Uterus (tissue), 3 donors: ENCODE measurements at regions not wholly inside any gene's neighbourhood (a gene's known extent, or its start where the extent isn't known, plus 50 kb on each side); places are given as distances from the start of the nearest gene placed in this dataset.

Experiments
- DNase-seq, 2 donors: peaks; one replicate each; pipeline ENCODE4 v3.0.0-alpha.2; 2019 to 2020
- H3K27ac ChIP-seq, 2 donors: fragments of 200-600 bp; sonication (generic); 1 replicate in 1 of 2; 2 replicates in 1 of 2; pipeline ENCODE4 v1.5.1; 2016 to 2018
- H3K27me3 ChIP-seq, 2 donors: fragments of 200-600 bp; sonication (generic); one replicate each; pipeline ENCODE4 v1.5.1; 2018 to 2019; ENCODE audit warnings: control low read depth in 1 of 2
- H3K36me3 ChIP-seq, 2 donors: fragments of 200-600 bp; sonication (generic); one replicate each; pipeline ENCODE4 v1.5.1; 2019; ENCODE audit warnings: control low read depth in 1 of 2
- H3K4me1 ChIP-seq, 2 donors: fragments of 200-600 bp; sonication (generic); one replicate each; pipeline ENCODE4 v1.5.1; 2018 to 2019; ENCODE audit warnings: control low read depth in 1 of 2
- H3K4me3 ChIP-seq, 2 donors: fragments of 200-600 bp; sonication (generic); 1 replicate in 1 of 2; 2 replicates in 1 of 2; pipeline ENCODE4 v1.5.1; 2018 to 2019; ENCODE audit warnings: mild to moderate bottlenecking in 1 of 2
- H3K9me3 ChIP-seq, 2 donors: fragments of 200-600 bp; sonication (generic); one replicate each; pipeline ENCODE4 v1.5.1; 2019; ENCODE audit warnings: control low read depth in 1 of 2
- POLR2A ChIP-seq, 2 donors: fragments of 450-650 bp; IDR thresholded peaks; one replicate each; pipeline ENCODE4 v1.6.1; 2016; ENCODE audit warnings: antibody characterized with exemption in 2 of 2, mild to moderate bottlenecking in 1 of 2, moderate library complexity in 1 of 2
- intact Hi-C: fragments of 100-400 bp; cut with DNase I; formaldehyde crosslinking; loops from one replicate; pipeline ENCODE4 v1.15.1; 2023; ENCODE audit warnings: low total_unique reads
- TF ChIP-seq, protein P1 (sequence below), 4 experiments: fragments of 200-600 bp in 2 of 4; fragments of 450-650 bp in 2 of 4; sonication (generic) in 2 of 4; IDR thresholded peaks; one replicate each; pipeline ENCODE4 v1.5.1; 2016 to 2019; ENCODE audit warnings: antibody characterized with exemption in 4 of 4, mild to moderate bottlenecking in 2 of 4, moderate library complexity in 1 of 4
- donor health status: DM: yes; HTN: yes; CAD: no.

DNA sequence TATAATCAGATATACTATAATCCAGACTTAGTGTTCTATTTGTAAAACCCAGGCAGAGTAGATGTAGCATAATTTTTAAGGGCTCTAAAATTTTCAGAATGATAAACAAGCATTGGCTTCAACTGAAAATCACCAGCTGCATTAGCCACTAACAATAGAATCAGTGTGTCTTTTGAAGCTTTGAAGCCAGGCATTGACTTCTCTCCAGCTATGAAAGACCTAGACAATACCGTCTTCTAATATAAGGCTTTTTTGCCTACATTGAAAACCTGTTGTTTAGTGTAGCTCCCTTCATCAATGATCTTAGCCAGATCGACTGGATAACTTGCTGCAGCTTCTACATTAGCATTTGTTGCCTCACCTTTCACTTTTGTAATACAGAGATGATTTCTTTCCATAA lies 1877.3 kb upstream of the ACO1 start:
- H3K4me1 ChIP-seq, result no peaks in the 10 kb centered on the region
- H3K4me3 ChIP-seq, result no peak overlapping the region
- no peaks in the 10 kb centered on the region for H3K27me3 ChIP-seq

DNA sequence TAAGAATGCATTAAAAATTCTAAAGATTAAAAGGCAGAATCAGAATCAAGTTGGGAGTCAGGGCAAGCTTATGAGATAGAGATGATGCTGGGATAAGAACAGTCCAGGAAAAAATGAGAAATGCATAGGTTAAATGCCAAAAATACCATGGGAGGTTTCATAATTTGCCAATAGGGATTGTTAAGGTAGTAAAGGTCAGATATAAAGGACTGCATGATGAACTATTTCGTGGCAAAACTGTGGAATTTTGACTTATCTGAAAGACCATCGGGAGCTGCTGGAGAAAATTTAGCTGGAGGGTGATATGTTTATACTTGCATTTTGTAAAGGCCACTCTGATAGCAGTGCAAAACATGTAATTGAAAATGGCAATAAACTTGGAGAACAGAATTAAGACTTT lies 1872.8 kb upstream of the ACO1 start:
- TF ChIP-seq, protein P1, sequence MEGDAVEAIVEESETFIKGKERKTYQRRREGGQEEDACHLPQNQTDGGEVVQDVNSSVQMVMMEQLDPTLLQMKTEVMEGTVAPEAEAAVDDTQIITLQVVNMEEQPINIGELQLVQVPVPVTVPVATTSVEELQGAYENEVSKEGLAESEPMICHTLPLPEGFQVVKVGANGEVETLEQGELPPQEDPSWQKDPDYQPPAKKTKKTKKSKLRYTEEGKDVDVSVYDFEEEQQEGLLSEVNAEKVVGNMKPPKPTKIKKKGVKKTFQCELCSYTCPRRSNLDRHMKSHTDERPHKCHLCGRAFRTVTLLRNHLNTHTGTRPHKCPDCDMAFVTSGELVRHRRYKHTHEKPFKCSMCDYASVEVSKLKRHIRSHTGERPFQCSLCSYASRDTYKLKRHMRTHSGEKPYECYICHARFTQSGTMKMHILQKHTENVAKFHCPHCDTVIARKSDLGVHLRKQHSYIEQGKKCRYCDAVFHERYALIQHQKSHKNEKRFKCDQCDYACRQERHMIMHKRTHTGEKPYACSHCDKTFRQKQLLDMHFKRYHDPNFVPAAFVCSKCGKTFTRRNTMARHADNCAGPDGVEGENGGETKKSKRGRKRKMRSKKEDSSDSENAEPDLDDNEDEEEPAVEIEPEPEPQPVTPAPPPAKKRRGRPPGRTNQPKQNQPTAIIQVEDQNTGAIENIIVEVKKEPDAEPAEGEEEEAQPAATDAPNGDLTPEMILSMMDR (IDR thresholded peaks at IDR 0.05), result no peak
- no peak for TF ChIP-seq POLR2A (IDR thresholded peaks at IDR 0.05)
- Histone ChIP-seq H3K27me3 (no peaks in the 10 kb centered on the region), H3K36me3 (no peaks in the 10 kb centered on the region), H3K4me1 (no peaks in the 10 kb centered on the region), H3K9me3 (no peaks in the 10 kb centered on the region), H3K27ac (no peak overlapping the region), H3K4me3 (no peak overlapping the region)
- no peak for DNase-seq
- intact Hi-C loops, result loop anchor here (10.0 kb wide), 1 partner anchor 57 kb away; no protein-coding TSS in a partner anchor

More for the DNA sequence above, 1877.3 kb upstream of the ACO1 start:
- TF ChIP-seq POLR2A (IDR thresholded peaks at IDR 0.05), result no peak
- TF ChIP-seq, protein P1 (IDR thresholded peaks at IDR 0.05), result no peak
- Histone ChIP-seq H3K27ac (no peak overlapping the region), H3K9me3 (no peaks in the 10 kb centered on the region), H3K36me3 (no peaks in the 10 kb centered on the region)
- intact Hi-C loops, result no loop called here
- DNase-seq, result no peak

DNA sequence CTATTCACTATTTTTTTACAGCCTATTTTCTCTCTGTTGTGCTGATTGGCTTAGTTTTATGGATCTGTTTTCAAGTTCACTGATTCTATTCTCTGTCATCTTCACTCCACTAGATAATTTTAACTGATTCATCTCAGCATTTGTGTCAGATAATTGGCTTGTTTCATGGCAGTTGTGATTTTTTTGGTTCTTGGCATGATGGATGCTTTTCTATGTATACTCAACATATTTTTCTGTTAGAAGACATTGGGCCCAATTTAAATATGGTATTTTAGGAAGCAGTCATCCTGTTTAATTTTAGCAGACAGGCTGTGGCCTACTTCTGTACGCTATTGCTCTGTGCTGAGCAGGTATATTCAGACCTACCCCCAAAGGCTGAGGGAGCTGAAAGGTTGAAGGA lies 1865.3 kb upstream of the ACO1 start:
- intact Hi-C loops, result loop anchor here (10.0 kb wide), 1 partner anchor 64 kb away; no protein-coding TSS in a partner anchor
- no peak for TF ChIP-seq POLR2A (IDR thresholded peaks at IDR 0.05)
- TF ChIP-seq, protein P1 (IDR thresholded peaks at IDR 0.05), result no peak
- DNase-seq, result no peak

GRCh38 chr9:30519756-30520155 lies 1864.7 kb upstream of the ACO1 start:
- TF ChIP-seq, protein P1 (IDR thresholded peaks at IDR 0.05), result no peak
- no peak for TF ChIP-seq POLR2A (IDR thresholded peaks at IDR 0.05)
- Histone ChIP-seq H3K9me3 (no peaks in the 10 kb centered on the region), H3K27ac (no peak overlapping the region), H3K27me3 (no peaks in the 10 kb centered on the region), H3K4me1 (no peaks in the 10 kb centered on the region), H3K36me3 (no peaks in the 10 kb centered on the region), H3K4me3 (no peak overlapping the region)
- intact Hi-C loops, result loop anchor here (10.0 kb wide), 1 partner anchor 65 kb away; no protein-coding TSS in a partner anchor
- no peak for DNase-seq

More for the DNA sequence above, 1865.3 kb upstream of the ACO1 start:
- Histone ChIP-seq H3K27ac (no peak overlapping the region), H3K4me1 (no peaks in the 10 kb centered on the region), H3K4me3 (no peak overlapping the region), H3K9me3 (no peaks in the 10 kb centered on the region), H3K27me3 (no peaks in the 10 kb centered on the region), H3K36me3 (no peaks in the 10 kb centered on the region)

DNA sequence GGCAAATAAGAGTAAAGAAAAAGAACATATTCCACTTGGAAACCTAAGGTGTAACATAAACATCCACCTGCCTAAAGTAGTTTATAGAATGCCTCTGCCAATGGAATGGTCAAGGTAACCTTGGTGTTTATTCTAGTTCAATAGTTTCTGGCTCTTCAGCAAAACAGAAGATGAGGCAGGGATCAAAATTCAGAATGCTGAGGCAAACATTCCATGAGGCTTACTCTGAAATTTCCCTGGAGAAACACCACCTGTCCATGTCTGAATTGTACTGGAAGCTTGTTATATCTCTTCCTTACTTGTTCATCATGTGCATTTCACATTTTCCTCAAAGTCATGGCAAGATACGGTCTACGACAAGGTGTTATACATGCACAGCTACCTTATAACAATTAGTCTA lies 1862.4 kb upstream of the ACO1 start:
- intact Hi-C loops, result no loop called here
- DNase-seq, result no peak
- H3K36me3 ChIP-seq, result no peaks in the 10 kb centered on the region
- no peak for TF ChIP-seq POLR2A (IDR thresholded peaks at IDR 0.05)
- TF ChIP-seq, protein P1 (IDR thresholded peaks at IDR 0.05), result no peak
- no peaks in the 10 kb centered on the region for H3K27me3 ChIP-seq
- no peak overlapping the region for H3K4me3 ChIP-seq
- H3K27ac ChIP-seq, result no peak overlapping the region
- no peaks in the 10 kb centered on the region for H3K9me3 ChIP-seq
- H3K4me1 ChIP-seq, result no peaks in the 10 kb centered on the region
